GM19395 (cell line): ENCODE measurements at regions not wholly inside any gene's neighbourhood (a gene's known extent, or its start where the extent isn't known, plus 50 kb on each side); places are given as distances from the start of the nearest gene placed in this dataset.

Source experiments
- ATAC-seq: cut with Tn5 transposase; IDR thresholded peaks from one replicate; pipeline ENCODE4 v1.9.1; 2021; ENCODE audit warnings: mild to moderate bottlenecking, moderate library complexity; ENCODE audit not compliant: unreplicated experiment

DNA sequence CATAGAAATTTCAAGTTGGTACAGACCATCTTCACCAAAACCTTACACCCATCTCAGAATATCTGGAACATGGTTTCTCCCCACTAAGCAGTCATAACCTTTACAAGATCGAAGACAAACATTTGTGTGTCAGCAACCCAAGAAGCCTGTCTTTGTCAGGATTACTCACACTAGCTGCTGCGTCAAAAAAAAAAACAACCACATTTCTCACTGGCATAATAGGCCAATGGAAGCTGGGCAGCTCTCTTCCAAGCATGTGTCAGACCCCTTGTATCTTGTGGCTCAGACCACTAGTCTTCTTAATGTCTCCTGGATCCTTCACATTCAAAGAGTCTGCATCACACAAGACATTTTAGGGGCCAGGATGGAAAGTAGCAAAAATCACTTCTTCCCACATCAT, 266.9 kb upstream of the IGF1R start:
- no peak for ATAC-seq

DNA sequence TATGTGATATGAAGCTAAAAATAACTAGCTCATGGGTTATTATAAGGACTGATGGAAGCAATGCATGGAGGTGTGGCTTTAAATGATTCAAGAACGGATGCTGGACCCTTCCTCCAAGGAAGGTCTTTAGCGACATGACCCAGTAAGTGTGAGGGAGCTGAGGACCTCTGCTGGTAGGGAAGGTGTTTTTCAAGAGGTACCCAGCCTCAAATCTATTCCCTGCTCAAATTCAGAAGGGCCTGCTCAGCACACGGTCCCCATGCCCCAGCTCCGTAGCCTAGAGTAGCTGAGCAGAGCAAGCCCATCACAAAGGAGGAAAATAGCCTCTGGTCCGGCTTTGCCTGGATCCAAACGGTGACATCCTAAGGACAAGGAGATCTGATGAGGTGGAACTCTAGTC, 266.2 kb upstream of the IGF1R start:
- ATAC-seq = no peak

DNA sequence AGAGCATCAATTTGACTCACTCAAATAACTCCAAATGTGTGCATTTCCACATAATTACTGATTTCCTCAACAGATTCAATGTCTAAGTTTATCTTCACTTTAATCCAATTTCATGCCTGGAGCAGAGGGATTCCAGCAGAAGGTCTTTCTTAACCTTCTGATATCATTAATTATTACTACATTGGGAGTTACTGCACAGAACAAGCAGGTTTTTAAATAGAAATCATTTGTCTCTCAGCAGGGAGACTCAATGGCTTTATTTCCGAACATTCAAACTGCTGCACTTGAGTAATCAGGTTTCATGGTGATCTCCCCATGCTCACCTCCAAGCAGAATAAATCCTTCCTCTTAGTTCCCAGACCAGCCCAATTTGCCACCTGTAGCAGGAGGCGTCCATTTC, 264.8 kb upstream of the IGF1R start:
- no peak for ATAC-seq

DNA sequence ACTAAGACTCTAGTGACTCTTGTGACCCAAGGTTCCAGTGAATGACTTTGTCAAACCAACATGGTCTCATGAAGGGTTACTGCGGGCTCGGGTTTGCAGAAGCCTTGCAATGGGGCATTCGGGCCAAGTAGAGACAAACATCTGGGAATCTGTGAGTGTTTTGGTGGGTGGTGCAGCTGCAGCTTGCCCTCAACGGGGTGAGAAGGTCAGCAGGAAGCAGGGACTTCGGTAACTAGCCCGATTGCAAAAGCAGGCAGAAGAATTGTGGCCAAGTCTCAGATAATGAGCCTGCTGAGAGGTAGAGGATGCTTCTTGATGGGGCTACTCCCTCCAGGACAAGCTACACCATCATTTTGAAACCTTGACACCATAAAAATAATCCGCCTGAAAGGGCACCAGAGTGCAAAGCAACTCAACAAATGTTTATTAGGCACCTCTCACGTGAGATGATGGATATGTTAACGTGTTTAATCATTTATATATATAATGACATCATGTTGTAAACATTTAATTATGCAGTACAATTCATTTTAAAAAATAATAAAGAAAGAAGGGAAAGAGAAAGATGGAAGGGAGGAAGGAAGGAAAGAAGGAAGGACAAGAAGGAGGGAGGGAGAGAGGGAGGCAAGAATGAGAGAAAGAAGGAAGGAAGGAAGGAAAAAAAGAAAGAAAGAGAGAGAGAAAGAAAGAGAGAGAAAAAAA, 263.9 kb upstream of the IGF1R start:
- no peak for ATAC-seq

DNA sequence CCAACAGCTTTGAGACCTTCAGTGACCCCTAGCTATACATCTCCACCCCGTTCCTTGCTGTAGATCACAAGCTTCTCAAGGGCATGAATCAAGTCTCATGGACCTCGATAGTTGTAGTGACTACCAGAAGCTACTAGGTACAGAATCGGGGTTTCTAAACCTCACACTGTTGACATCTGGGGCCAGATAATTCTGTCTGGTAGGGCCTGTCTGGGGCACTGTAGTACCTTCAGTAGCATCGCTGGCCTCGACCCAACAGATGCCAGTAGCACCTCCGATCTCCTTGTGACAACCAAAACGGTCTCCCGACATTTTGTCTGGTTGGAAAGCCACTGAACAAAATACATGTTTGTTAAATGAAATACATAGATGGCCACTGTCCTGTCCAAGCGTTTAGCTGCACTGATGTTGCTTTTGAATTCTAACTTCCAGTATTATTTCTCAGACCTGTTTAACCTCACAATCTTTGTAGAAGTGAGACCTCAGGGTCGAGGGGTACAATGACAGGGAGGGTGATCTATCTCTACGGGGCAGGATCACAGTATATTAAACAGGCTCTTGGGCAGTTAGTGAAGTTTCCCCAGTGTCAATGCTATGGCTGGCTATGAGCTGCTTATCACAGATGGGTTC, 262.5 kb upstream of the IGF1R start:
- no peak for ATAC-seq

DNA sequence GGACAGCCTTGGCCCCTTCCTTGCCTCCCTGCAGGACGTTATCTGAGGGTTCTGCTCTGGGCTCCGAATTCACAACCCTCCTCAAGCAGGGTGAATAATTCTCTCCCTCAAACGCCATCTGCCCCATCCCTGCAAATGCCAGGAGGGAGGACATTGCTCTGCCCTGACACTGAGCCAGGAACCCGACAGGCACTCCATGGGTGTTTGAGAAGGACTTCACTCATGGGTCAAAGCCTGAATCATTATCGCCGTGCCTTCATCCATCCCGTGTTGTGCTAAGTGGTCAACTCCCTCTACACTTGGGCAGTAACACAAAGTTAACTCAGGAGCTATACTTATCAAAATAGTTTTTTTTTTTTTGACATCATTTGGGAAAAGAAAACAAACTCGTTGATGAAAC, 261.8 kb upstream of the IGF1R start:
- no peak for ATAC-seq

DNA sequence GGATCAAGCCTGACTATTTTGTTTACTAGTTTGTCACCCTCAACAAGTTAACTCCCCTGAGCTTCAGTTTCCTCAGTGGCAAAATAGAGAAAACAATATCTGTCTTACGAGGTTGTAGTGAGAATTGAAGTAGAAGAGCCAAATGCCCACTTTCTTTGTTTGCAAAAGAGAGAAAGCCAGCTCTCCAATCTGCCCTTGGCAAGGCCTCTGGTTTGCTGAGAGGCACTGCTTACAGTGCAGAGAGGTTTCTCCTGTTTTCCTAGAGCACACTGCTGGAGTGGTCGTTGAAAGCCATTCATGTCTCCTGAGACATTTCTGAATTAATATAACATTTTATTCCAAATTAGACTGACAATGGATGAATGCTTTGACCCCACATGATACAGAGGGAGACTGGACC, 260.5 kb upstream of the IGF1R start:
- no peak for ATAC-seq

DNA sequence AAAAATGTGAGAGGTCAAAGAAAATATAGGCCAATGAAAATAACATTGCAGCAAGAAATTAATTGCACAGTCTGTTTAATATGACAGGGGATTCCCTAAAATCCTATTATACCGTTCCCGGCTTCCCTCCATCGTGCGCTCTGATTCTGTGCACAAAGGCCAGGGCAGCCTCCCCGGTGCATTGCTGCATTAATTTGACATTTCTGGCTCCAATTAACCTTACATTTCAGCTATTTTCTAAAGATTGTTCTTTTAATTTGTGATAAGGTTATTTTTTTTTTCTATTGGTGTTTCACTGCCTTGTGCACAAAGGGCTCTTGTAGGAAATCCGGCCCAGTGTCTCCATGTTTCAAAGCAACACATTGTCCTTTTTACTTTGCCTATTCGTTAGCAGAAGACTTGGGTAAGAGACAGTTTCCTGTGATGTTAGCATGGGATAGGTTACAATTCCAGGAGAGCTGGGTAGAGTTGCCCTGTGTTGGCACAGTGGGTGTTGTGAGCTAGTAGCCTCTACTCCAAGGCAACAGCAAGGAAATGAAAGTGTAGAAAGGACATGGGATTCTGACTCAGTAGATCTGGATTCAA, 257.3 kb upstream of the IGF1R start:
- no peak for ATAC-seq

DNA sequence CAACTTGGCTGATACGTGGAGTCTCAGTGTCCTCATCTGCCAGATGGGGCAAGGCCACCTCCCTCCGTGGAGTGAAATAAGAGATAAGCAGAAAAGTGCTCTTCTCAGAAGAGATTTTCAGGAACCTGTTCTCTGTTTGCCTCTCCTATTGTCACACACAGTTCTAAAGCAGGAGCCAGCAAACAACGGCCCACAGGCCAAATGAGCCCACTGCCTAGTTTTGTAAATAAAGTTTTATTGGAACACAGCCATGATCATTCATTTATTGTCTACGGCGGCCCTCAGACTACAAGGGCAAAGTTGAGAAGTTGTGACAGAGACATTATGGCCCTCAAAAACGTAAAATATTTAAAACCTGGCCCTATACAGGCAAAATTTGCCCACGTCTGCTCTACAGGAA, 256.8 kb upstream of the IGF1R start:
- ATAC-seq = no peak

DNA sequence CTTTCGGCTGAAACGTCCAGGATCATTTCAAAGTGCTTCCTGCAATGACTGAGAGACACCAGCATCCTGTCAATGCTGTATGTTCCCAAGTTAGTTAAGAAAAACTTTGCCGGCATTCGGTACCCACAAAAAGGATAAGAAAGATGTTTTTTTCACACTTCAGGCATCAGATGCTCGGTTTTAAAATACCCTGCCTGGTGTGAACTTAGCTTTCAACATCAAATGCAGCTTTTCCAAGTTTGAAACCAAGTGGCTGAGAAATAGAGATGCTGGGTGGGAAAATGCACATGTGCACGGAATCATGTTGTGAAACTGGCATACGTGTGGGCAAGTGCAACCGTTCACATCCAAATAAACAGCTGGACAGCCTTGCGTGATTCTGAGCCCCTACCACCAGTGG, 254.9 kb upstream of the IGF1R start:
- no peak for ATAC-seq

DNA sequence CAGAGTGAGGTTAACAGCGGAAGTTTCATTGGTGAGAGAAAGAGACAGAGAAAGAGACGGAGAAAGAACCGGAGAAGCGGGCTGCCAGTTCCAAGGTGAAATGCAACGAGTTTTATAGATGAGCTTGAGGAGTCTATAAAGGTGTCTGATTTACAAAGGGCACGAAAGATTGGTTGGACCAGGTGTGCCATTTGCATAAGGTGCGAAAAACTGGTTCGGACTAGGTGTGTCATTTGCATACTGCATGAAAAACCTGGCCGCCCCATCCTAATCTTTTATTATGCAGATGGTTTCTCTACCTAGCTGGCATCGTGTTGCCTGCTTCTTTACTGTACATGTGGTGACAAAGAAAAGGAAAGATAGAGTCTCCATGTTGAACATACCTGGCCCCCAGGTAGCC, 253.8 kb upstream of the IGF1R start:
- ATAC-seq = no peak

DNA sequence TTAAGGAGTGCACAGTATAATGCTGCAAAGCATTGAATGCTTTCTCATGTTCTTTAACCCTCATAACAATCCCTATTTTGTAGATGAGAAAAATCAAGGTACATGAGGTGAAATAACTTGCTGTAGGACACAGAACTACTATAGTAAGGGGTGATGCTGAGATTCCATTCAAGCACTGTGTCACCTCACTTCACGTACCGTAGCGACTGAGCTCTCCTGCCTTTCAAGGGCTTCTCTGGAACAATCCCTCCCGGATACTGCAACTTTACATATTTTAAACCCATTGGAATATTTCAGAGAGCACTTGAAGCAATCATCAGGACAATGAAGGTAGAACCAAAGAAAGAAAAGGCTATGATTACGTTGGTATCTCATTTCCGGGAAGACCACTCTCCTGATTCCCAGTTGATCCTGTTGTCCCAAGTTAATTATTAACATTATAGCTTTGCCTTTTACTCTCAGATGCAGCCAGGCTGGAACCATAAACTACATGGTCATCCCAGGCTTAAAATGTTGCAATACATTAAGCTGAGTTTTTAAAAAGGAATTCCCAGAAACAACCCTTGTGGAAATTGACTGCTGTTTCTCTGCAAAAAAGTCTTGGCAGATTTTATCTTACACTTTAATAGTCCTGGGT, 252.2 kb upstream of the IGF1R start:
- ATAC-seq = no peak

DNA sequence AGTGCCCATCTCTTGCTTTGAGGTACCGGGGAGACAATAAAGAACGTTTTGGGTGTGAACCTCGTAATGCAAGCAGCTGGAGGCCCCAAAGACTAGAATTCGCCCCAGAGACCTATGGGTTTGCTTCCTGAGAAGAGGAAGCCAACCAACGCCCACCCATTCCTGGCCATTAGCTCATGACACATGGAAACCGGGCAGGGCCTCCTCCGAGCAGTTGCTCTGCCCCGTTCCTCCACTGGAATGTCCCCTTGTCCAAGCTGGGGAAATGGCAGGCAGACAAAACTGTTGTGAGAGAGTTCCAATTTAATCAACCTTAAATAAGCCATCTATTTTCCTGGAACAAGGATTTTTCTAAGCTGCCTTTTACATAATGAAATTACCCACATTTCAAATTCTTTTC, 250.9 kb upstream of the IGF1R start:
- no peak for ATAC-seq

DNA sequence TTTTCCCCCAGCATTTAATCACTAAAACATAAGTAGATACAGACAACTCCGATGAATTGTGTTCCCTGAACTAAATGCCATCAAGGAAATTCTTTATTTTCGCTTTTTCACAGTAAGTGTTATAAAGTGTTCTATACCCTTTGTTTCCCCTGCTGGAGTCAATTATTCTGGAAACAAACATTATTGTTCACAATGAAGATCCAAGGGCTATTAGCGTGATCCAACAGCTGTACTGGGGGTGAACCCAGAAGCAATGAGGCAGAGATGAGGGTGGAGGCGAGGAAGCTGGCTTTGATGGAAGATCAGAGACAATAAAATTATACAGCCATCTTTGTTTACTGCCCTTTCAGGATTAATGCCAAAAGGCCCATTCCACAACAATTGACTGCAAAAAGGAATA, 250.3 kb upstream of the IGF1R start:
- ATAC-seq = no peak

DNA sequence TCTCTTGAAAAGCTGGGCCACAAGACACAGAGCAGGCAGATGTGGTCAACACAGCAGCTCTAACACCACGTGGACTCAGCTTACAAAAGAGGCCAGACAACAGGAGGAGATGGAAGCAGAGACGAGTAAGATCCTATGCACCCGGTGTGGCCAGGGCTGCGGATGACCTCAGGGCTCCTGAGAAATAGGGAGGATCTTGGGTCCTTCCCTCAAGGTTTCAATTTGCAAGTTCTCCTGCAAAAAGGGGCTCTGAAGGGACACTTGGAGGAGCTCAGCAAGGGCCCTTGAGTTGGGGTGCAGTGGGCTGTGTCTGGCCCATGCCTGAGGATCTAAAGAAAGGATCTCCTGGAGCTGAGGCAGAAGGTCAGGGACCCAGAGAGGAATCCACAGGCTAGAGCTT, 249.5 kb upstream of the IGF1R start:
- no peak for ATAC-seq

DNA sequence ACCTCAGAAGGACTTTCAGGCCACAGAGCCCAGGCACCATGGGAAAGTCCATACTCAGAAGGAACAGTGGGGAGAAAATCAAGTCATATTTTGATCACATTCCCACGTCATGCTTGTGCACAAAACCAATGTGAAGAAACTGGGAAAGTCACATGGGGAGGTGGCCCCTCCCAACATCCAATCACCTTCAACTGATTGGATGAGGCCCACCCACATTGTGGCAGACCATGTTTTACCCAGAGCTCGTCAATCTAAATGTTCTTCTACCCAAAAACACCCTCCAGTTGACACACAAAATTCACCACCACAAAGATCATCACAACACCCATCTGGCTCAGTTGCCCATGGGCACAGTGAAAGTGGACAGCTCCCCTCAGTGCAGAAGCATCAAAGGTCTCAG, 248.2 kb upstream of the IGF1R start:
- ATAC-seq = no peak

DNA sequence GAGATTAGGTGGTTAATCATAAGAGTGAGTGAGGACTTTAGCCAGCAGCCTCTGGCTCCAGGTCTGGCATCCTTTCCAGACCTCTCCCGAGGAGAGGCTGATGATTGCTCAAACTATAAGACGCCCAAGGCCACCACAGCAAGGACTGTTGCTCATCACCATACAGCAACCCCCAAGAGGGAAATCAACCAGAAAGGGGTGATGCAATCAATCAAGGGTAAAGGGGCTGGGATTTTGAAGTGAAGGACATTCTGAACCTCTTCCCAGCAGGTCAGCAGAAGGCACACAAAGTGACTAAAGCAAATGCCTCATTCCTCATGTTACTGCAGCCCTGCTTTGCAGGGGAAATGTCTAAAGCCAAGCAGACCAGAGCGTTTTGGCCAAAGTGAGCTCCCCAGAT, 247.3 kb upstream of the IGF1R start:
- no peak for ATAC-seq

DNA sequence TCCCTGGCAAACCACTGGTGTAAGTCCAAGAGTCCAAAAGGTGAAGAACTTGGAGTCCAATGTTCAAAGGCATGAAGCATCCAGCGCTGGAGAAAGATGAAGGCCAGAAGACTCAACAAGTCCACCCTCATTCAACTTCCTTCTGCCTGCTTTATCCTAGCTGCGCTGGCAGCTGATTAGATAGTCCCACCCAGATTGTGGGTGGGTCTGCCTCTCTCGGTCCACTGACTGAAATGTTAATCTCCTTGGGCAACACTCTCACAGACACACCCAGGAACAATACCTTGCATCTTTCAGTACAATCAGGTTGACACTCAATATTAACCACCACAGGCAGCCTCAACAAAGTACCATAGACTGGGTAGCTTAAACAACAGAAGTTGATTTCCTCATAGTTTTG, 245.9 kb upstream of the IGF1R start:
- ATAC-seq = no peak

DNA sequence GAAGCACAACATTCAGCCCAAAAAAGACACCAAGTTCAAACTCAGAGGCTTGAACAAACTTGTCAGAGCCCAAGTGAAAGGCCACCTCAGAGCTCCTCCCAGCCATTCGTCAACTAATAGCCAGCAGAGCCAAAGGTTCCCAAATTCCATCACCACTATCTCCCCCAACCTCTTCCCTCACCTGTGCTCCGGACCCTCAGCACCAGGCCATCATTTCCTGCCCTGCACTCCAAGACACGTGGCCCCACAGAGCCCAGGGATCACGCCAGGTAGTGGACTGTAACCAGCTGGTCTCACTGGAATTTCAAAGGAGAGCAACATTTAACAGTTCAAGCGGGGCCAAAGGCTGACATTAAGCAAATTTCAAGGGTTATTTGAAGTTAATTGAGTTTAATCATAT, 245.2 kb upstream of the IGF1R start:
- ATAC-seq = no peak

DNA sequence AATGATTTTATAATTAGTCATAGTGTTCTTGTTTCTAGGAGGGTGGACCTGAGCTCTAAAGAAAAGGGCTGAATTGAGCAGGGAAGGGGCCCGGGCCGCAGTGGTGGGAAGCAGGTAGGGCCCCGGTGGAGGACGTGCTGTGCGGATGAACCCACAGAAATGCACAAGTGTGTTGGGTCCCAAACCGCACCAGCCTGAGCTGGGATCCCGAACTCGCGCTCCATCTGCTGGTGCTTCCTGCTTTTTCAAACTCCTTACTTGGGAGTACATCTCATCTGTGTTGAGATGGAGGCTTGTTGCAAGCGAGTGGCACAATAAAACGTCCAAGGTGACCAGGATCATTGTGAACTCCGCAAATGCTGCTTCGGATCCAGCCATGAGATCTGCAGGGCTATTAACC, 244.8 kb upstream of the IGF1R start:
- ATAC-seq = no peak

DNA sequence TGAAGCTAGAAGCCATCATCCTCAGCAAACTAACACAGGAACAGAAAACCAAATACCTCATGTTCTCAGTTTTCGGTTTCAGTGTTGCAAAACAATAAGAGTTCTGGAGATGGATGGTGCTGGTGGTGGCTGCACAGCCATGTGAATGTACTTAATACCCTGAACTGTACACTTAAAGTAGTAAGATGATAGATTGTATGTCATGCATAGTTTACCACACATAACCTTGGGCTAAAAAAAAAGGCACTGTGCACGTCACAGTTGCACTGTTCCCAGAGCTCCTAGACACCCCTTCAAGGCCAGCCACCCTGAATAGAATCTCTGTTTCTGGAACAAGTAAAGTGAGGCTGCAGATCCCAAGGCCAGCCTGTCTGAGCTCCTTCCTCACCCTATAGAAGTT, 243.3 kb upstream of the IGF1R start:
- ATAC-seq = no peak

DNA sequence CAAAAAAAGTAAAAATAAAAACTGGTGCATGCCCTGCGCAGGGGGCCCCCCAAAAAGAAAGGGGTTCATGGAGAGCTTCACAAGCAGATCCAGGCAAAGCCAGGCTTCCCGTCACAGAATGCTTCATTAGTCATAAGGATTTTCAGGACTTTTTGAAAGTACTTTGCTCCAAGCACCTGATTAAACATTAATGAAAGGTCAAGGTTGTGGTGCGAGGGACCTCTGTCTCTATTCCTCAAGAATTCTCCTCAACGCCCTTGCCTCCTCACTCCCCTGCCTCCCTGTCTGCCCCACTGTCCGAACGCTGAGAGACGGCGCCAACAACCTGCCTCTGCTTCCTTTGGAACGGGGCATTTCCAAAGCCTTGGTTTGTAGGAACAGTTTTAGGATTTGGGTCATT, 240.1 kb upstream of the IGF1R start:
- ATAC-seq = no peak
